Ascending aorta (tissue), 2 donors: ENCODE measurements at regions not wholly inside any gene's neighbourhood (a gene's known extent, or its start where the extent isn't known, plus 50 kb on each side); places are given as distances from the start of the nearest gene placed in this dataset.

Experiments
- DNase-seq, 2 donors: peaks; one replicate each; pipeline ENCODE4 v3.0.0-alpha.2; 2019; ENCODE audit warnings: low spot score in 2 of 2
- H3K27ac ChIP-seq, 2 donors: fragments of 200-600 bp; sonication (generic); one replicate each; pipeline ENCODE4 v1.5.1; 2016 to 2017; ENCODE audit warnings: mild to moderate bottlenecking in 1 of 2
- H3K27me3 ChIP-seq: fragments of 200-600 bp; sonication (generic); one replicate; pipeline ENCODE4 v1.5.1; 2017
- H3K36me3 ChIP-seq, 2 donors: fragments of 200-600 bp; sonication (generic); one replicate each; pipeline ENCODE4 v1.5.1; 2016
- H3K4me1 ChIP-seq, 2 donors: fragments of 200-600 bp; sonication (generic); one replicate each; pipeline ENCODE4 v1.5.1; 2016 to 2017; ENCODE audit warnings: mild to moderate bottlenecking in 1 of 2
- H3K4me3 ChIP-seq, 2 donors: fragments of 200-600 bp; sonication (generic); one replicate each; pipeline ENCODE4 v1.5.1; 2016 to 2017; ENCODE audit warnings: mild to moderate bottlenecking in 1 of 2
- H3K9me3 ChIP-seq, 2 donors: fragments of 200-600 bp; sonication (generic); one replicate each; pipeline ENCODE4 v1.5.1; 2016
- intact Hi-C: fragments of 100-400 bp; cut with DNase I; formaldehyde crosslinking; loops from one replicate; pipeline ENCODE4 v1.15.1; 2023
- TF ChIP-seq, protein P1 (sequence below), 3 experiments: fragments of 200-600 bp in 2 of 3; fragments of 450-650 bp in 1 of 3; sonication (generic) in 2 of 3; IDR thresholded peaks; one replicate each; pipeline ENCODE4 v1.5.1; 2016 to 2019; ENCODE audit warnings: antibody characterized with exemption in 3 of 3, mild to moderate bottlenecking in 1 of 3, moderate library complexity in 1 of 3

GRCh38 chr12:71306808-71307207, 132.8 kb upstream of the LGR5 start:
- DNase-seq = no peak
- H3K36me3 ChIP-seq = no peaks in the 10 kb centered on the region
- no peaks in the 10 kb centered on the region for H3K4me1 ChIP-seq
- no peak overlapping the region for H3K27ac ChIP-seq
- no peaks in the 10 kb centered on the region for H3K9me3 ChIP-seq
- H3K27me3 ChIP-seq = no peaks in the 10 kb centered on the region
- H3K4me3 ChIP-seq = no peak overlapping the region
- TF ChIP-seq, protein P1, sequence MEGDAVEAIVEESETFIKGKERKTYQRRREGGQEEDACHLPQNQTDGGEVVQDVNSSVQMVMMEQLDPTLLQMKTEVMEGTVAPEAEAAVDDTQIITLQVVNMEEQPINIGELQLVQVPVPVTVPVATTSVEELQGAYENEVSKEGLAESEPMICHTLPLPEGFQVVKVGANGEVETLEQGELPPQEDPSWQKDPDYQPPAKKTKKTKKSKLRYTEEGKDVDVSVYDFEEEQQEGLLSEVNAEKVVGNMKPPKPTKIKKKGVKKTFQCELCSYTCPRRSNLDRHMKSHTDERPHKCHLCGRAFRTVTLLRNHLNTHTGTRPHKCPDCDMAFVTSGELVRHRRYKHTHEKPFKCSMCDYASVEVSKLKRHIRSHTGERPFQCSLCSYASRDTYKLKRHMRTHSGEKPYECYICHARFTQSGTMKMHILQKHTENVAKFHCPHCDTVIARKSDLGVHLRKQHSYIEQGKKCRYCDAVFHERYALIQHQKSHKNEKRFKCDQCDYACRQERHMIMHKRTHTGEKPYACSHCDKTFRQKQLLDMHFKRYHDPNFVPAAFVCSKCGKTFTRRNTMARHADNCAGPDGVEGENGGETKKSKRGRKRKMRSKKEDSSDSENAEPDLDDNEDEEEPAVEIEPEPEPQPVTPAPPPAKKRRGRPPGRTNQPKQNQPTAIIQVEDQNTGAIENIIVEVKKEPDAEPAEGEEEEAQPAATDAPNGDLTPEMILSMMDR (IDR thresholded peaks at IDR 0.05) = no peak
- intact Hi-C loops = no loop called here

DNA sequence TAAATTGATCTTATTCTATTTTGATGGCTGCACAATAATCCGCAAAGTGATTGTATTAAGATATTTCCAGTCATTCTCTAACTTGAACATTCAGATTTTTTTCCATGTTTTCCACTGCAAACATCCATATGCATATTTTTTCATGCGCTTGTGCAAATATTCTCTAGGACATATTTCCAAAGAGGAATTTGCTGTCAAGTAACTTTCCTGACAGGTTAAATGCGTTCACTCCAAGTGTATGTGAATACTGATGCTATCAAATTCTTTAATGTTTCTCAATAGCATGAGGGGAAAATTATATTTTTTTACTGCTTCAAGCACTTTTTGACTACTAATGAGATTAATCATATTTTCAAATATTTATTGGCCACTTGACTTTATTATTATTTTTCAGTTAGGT, 135.3 kb upstream of the LGR5 start:
- H3K4me1 ChIP-seq = no peaks in the 10 kb centered on the region
- no peak for DNase-seq
- H3K27ac ChIP-seq = no peak overlapping the region
- H3K27me3 ChIP-seq = no peaks in the 10 kb centered on the region
- TF ChIP-seq, protein P1 (IDR thresholded peaks at IDR 0.05) = no peak
- no peaks in the 10 kb centered on the region for H3K9me3 ChIP-seq
- intact Hi-C loops = no loop called here
- H3K36me3 ChIP-seq = no peaks in the 10 kb centered on the region
- no peak overlapping the region for H3K4me3 ChIP-seq

GRCh38 chr12:71303199-71303598, 136.4 kb upstream of the LGR5 start:
- intact Hi-C loops = no loop called here
- H3K4me1 ChIP-seq = no peaks in the 10 kb centered on the region
- H3K27ac ChIP-seq = no peak overlapping the region
- TF ChIP-seq, protein P1 (IDR thresholded peaks at IDR 0.05) = no peak
- no peaks in the 10 kb centered on the region for H3K27me3 ChIP-seq
- no peak for DNase-seq
- H3K36me3 ChIP-seq = no peaks in the 10 kb centered on the region
- no peaks in the 10 kb centered on the region for H3K9me3 ChIP-seq
- H3K4me3 ChIP-seq = no peak overlapping the region

GRCh38 chr12:71300772-71301675, 138.6 kb upstream of the LGR5 start:
- no peaks in the 10 kb centered on the region for H3K27me3 ChIP-seq
- intact Hi-C loops = no loop called here
- no peaks in the 10 kb centered on the region for H3K9me3 ChIP-seq
- no peak for DNase-seq
- TF ChIP-seq, protein P1 (IDR thresholded peaks at IDR 0.05) = no peak
- no peaks in the 10 kb centered on the region for H3K36me3 ChIP-seq
- no peaks in the 10 kb centered on the region for H3K4me1 ChIP-seq
- H3K27ac ChIP-seq = no peak overlapping the region
- H3K4me3 ChIP-seq = no peak overlapping the region

GRCh38 chr12:71299541-71300376, 139.8 kb upstream of the LGR5 start:
- Histone ChIP-seq H3K4me3 (no peak overlapping the region), H3K9me3 (no peaks in the 10 kb centered on the region), H3K36me3 (no peaks in the 10 kb centered on the region), H3K4me1 (no peaks in the 10 kb centered on the region), H3K27ac (no peak overlapping the region), H3K27me3 (no peaks in the 10 kb centered on the region)
- intact Hi-C loops = no loop called here
- TF ChIP-seq, protein P1 (IDR thresholded peaks at IDR 0.05) = no peak
- DNase-seq = no peak
